ENCODE measurements at regions not wholly inside any gene's neighbourhood (a gene's known extent, or its start where the extent isn't known, plus 50 kb on each side); places are given as distances from the start of the nearest gene placed in this dataset.
"Not testable (repeated sequence)": the region's sequence is repeated elsewhere in the genome, so short reads cannot be mapped to it uniquely, and the experiment has no call there.

- DNase-seq (ENCODE audit: low spot score), result no peak
These were observed 140.7 kb upstream of the CDKN3 start for GRCh38 chr14:54256156-54256555.

- no peak for DNase-seq (ENCODE audit: low spot score)
These were observed 139.4 kb upstream of the CDKN3 start for GRCh38 chr14:54257424-54257823.

GRCh38 chr14:54258382-54258781 is 138.4 kb upstream of the CDKN3 start:
- no peak for DNase-seq (ENCODE audit: low spot score)

DNA sequence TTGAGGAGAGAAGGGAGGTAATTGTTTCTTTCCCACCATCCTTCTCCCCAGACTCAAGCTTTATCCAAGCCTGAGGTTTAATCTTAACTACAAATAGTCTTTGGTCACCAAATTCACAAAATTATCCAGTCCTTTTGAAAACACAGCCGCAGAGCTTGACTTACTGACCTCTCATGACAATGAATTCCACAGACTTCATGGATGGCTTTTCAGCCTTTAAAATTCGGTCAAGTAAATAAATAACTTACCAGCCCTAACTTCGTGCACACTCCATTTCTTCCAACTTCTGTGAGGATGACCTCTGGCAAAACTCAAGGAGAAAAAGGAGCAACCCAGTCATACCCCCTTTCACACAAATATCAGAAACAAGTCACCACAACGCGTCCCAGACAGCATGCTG is 137.0 kb upstream of the CDKN3 start:
- DNase-seq (ENCODE audit: low spot score), result no peak

DNA sequence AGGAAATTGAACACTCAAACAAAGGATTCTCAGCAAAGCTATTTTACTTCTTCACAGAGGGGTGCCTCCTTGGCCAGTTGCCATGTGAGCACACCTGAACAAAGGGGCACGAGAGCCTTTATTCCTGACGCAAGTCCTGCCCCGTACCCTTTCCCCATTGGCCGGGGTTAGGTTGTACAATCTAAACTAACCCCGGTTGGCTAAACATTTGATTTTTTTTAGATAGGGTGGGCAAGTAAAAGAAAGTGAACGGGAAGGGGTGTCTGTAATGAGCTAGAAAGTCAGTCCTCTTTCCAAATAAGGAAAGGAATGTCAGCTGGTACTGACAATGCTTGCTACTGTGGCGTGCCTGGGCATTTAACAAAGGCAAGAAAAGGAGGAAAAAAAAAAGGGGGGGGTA is 135.5 kb upstream of the CDKN3 start:
- DNase-seq (ENCODE audit: low spot score), result no peak

GRCh38 chr14:54266616-54267015 is 130.2 kb upstream of the CDKN3 start:
- not testable (repeated sequence) for DNase-seq (ENCODE audit: low spot score)

DNA sequence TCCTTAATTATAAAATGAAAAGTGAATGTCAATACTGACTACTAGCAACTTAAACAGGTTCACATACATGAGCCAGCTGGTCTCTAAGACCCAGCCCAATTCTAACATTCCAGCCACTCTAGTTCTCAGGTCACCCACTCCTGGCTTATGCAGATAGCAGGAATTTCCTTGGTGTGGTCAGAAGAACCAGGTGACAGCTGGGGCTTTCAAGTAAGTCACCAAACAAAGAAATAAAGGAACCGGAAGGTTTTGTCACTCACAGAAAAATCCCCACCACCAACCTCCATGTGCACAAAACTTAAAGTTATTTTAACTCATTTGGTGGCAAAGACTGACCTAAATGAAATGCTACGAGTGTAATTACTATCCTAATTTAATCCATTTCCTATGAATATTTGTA is 129.6 kb upstream of the CDKN3 start:
- DNase-seq (ENCODE audit: low spot score), result no peak

- DNase-seq (ENCODE audit: low spot score), result no peak
These were observed 120.6 kb upstream of the CDKN3 start for GRCh38 chr14:54275997-54276725.

GRCh38 chr14:54278087-54278486 is 118.7 kb upstream of the CDKN3 start:
- no peak for DNase-seq (ENCODE audit: low spot score)

DNA sequence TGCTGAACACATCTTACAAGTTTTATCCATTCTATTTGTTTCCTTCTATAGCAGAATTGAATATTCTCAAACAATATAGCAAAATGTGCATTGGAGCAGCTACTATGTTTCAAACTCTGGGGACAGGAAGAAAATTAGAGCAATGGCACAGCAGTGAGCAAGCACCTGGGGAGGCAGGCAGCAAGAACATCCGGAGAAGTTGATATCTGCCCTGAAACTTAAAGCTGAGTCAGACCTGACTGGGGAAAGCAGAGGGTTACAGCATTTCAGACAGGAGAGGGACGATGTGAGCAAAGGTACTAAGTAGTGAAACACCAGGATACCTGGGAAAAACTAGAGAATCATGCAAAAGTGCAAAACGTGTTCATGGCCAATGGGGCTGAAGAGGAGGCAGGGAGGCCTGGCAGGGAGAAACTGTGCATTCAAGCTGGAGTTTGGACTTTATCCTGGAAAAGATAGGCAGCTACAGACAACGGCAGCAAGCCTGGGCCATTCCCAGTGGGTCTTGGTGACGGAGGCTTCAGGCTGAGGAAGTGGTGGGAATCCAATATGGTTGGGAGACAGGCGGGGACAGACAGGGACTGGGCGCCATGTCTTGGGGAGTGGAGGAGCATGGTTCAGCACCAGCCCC is 118.0 kb upstream of the CDKN3 start:
- no peak for DNase-seq (ENCODE audit: low spot score)

DNA sequence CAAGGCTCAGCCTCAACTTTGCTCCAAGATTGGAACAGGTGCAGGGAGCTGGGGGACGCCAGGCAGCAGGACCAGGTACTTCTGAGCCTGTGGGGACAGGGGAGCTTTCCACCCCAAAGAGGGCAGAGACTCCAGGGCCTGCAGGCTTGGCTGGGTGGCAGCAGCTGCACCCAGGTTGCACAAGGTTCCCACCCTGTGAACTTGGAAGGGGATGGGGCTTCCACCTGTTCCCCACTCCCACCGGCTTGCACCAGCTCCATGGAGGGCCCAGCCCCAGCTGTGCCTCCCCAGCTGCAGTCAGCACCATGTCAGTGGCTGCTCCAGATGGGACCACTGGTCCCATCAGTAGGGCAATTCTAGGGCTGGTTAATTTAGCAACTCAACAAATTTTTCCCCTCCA is 114.0 kb upstream of the CDKN3 start:
- DNase-seq (ENCODE audit: low spot score), result no peak

GRCh38 chr14:54285030-54285429 is 111.8 kb upstream of the CDKN3 start:
- no peak for DNase-seq (ENCODE audit: low spot score)

DNA sequence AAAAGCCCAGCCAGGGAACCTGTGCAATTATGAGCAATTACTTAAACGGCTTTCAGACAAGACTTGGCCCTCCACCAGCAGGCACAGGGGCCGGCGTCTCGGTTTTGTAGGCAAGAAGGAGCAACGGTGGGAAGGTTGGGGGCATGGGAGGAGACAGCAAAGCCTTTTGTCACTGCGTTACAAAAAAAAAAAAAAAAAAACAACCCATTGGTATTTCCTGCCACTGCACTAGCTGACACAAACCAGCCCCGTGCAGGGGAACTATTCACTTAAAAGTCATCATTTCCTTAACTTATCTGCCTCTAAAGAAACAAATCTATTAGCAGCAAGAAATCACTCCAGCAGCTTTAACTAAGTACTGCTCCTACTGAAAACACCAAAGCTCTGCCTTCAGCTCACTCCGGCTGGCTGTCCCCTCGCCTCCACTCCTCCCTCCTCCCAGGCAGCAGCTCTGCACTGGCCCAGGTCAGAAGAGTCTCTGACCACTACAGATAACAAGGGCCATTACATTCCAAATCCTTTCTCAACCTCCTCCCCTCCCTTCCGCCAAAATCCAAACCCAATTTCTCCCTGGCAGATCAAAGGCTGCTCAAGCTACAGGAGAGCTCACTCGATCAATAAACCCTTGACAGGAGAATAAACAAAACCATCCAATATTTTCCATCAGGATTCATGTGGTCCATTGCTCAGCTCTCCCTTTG is 105.2 kb upstream of the CDKN3 start:
- DNase-seq (ENCODE audit: low spot score), result no peak

GRCh38 chr14:54294802-54295201 is 102.0 kb upstream of the CDKN3 start:
- DNase-seq (ENCODE audit: low spot score), result no peak

- no peak for DNase-seq (ENCODE audit: low spot score)
These were observed 97.1 kb upstream of the CDKN3 start for GRCh38 chr14:54299410-54300363.

GRCh38 chr14:54300881-54301280 is 95.9 kb upstream of the CDKN3 start:
- no peak for DNase-seq (ENCODE audit: low spot score)

DNA sequence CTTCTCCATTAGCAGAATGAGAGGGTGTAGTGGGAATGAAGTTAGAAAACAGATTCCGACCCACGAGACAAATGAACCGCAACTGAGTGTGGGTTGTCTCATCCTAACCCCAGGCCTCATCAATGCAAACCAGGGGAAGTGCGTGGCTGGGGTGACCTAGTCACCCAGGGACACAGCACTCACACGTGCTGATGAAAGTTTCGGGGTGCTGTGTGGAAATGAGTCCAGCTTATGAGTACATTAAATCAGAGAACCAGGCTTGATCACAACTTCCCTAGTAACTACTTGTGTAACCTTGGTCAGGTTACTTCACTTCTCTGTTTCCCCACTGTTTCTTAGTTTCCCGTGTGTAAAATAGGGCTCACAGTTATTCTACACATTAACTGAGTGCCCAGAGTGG is 95.4 kb upstream of the CDKN3 start:
- DNase-seq (ENCODE audit: low spot score), result no peak

GRCh38 chr14:54306806-54307205 is 90.0 kb upstream of the CDKN3 start:
- no peak for DNase-seq (ENCODE audit: low spot score)

DNA sequence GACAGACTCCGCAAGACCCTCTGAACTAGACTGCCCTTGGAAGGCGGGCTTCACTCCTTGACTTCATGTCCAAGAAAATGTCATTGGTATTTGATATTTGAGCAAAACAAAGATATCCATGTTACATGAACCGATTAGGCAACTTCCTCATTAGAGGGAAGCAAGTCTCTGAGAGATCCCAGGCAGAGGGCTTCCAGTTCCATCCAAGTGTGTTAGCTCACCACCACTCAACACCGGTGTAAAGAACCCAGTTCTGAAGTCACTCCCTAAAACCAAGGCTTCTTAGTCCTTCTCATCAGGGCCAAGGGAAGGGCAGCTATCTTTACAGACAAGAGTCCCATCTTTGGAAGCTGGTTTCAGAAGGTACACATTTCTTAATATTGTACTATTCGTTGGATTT is 87.2 kb upstream of the CDKN3 start:
- no peak for DNase-seq (ENCODE audit: low spot score)

DNA sequence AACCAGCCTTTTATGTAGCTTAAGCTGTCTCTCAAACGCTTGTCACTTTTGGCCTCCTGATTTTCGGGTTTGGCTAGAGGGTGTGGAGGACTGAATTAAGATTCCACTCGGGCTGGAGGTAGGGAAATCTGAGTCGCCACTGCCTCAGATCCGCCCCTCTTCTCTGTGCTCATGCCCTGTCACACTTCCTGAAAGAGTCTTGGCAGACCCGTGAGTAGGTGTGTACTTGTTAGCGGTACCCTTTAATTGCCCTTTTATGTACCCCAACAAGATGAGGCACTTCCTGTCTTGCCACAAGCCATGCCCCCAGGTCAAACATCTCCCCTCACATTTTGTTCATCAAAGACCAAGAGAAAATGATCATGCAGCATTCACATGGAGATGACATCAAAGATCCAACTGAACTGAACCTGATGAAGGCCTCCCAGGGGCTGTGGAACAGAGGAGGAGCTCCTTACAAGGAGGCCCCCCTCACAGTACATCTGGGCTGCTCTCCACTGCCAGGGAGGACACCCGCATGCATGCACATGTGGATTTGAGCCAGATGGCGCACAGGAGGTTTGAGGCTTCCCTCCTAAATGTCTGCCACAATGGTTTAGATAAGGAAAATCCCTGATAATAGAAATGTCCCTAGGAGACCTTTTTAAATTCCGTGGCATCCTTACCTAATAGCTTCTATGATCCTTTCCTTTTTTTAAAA is 86.5 kb upstream of the CDKN3 start:
- no peak for DNase-seq (ENCODE audit: low spot score)

DNA sequence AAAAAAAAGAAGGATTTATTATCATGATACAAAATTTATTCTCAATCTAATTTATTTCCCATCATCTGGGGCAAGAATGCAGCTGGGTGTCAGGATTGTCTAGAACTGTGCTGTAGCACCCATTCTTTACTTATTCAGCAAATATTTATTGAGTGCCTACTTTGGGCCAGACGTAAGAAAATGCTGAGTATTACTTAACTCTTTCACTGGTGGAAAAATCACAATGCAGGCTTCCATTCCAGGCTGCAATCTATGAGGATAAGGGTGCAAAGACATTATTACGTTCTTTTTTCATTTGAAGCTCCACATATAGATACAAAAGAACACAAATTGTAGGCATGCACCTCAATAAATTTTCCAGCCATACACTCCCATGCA is 86.0 kb upstream of the CDKN3 start:
- DNase-seq (ENCODE audit: low spot score), result no peak

All from AG08396 (cell line).